ENCODE measurements at regions not wholly inside any gene's neighbourhood (a gene's known extent, or its start where the extent isn't known, plus 50 kb on each side); places are given as distances from the start of the nearest gene placed in this dataset.

GRCh38 chr10:131729938-131730660 lies 170.7 kb upstream of the PPP2R2D start:
- DNase-seq (ENCODE audit: low read depth, low spot score): no peak
- H3K4me3 Mint-ChIP-seq: no peak overlapping the region
- no peaks in the 10 kb centered on the region for H3K36me3 Mint-ChIP-seq (ENCODE audit: low read depth)
- no peak for TF ChIP-seq CTCF (conservative IDR thresholded peaks at IDR 0.05)
- H3K4me1 Mint-ChIP-seq: peaks cover 25% of the 10 kb centered on the region
- peaks cover 63% of the 10 kb centered on the region for H3K27me3 Mint-ChIP-seq (ENCODE audit: low read depth)
- no peak overlapping the region for H3K27ac Mint-ChIP-seq (ENCODE audit: unreplicated experiment)
- peaks cover 2% of the 10 kb centered on the region for H3K9me3 Mint-ChIP-seq

- DNase-seq (ENCODE audit: low read depth, low spot score): no peak
- Mint-ChIP-seq H3K36me3 (ENCODE audit: low read depth) (no peaks in the 10 kb centered on the region), H3K4me3 (no peak overlapping the region)
Measured at GRCh38 chr10:131730771-131731497, 169.9 kb upstream of the PPP2R2D start.

GRCh38 chr10:131731780-131732630 lies 168.8 kb upstream of the PPP2R2D start:
- Mint-ChIP-seq H3K4me1 (peaks cover 13% of the 10 kb centered on the region), H3K27ac (ENCODE audit: unreplicated experiment) (no peak overlapping the region), H3K4me3 (no peak overlapping the region), H3K27me3 (ENCODE audit: low read depth) (peaks cover 47% of the 10 kb centered on the region), H3K36me3 (ENCODE audit: low read depth) (no peaks in the 10 kb centered on the region), H3K9me3 (peaks cover 2% of the 10 kb centered on the region)
- no peak for TF ChIP-seq CTCF (conservative IDR thresholded peaks at IDR 0.05)
- DNase-seq (ENCODE audit: low read depth, low spot score): no peak

More at GRCh38 chr10:131730771-131731497, 169.9 kb upstream of the PPP2R2D start:
- TF ChIP-seq CTCF (conservative IDR thresholded peaks at IDR 0.05): no peak
- peaks cover 56% of the 10 kb centered on the region for H3K27me3 Mint-ChIP-seq (ENCODE audit: low read depth)
- H3K4me1 Mint-ChIP-seq: peaks cover 23% of the 10 kb centered on the region
- H3K27ac Mint-ChIP-seq (ENCODE audit: unreplicated experiment): no peak overlapping the region
- peaks cover 2% of the 10 kb centered on the region for H3K9me3 Mint-ChIP-seq

GRCh38 chr10:131732631-131733127 lies 168.1 kb upstream of the PPP2R2D start:
- H3K27me3 Mint-ChIP-seq (ENCODE audit: low read depth): peaks cover 41% of the 10 kb centered on the region
- DNase-seq (ENCODE audit: low read depth, low spot score): no peak

More at GRCh38 chr10:131732631-131733127, 168.1 kb upstream of the PPP2R2D start:
- TF ChIP-seq CTCF (conservative IDR thresholded peaks at IDR 0.05): no peak
- peaks cover 7% of the 10 kb centered on the region for H3K4me1 Mint-ChIP-seq
- H3K4me3 Mint-ChIP-seq: no peak overlapping the region
- H3K9me3 Mint-ChIP-seq: peaks cover 2% of the 10 kb centered on the region
- no peak overlapping the region for H3K27ac Mint-ChIP-seq (ENCODE audit: unreplicated experiment)
- no peaks in the 10 kb centered on the region for H3K36me3 Mint-ChIP-seq (ENCODE audit: low read depth)

All from neural crest cell (in vitro differentiated cells).